ENCODE measurements at regions not wholly inside any gene's neighbourhood (a gene's known extent, or its start where the extent isn't known, plus 50 kb on each side); places are given as distances from the start of the nearest gene placed in this dataset.

- no peak for DNase-seq (ENCODE audit: low read depth in 2 of 2, low spot score in 1 of 2)
These were observed 91.4 kb upstream of the LRIG1 start for GRCh38 chr3:66592016-66592761.

GRCh38 chr3:66592927-66593625 is 92.3 kb upstream of the LRIG1 start:
- DNase-seq (ENCODE audit: low read depth in 2 of 2, low spot score in 1 of 2) = no peak

DNA sequence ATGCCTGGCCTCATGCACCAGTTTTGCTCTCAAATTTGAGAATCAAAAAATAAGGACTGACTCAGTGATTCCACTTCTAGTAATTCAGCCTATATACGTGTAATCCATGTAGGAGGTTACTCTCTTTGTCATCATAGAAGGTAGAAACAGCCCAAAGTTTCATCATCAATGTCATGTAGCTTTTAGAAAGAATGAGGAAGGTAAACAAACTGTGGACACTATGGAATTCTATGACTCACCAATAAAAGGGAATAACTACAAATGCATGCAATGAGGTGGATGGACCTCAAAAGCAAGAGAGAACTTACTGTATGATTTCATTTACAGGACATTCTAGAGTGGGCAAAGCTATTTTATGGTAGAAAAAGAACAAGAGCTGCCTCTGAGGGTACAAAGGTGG is 93.2 kb upstream of the LRIG1 start:
- no peak for DNase-seq (ENCODE audit: low read depth in 2 of 2, low spot score in 1 of 2)

- DNase-seq (ENCODE audit: low read depth in 2 of 2, low spot score in 1 of 2) = no peak
These were observed 96.6 kb upstream of the LRIG1 start for GRCh38 chr3:66597308-66597863.

GRCh38 chr3:66598168-66598567 is 97.3 kb upstream of the LRIG1 start:
- no peak for DNase-seq (ENCODE audit: low read depth in 2 of 2, low spot score in 1 of 2)

- no peak for DNase-seq (ENCODE audit: low read depth in 2 of 2, low spot score in 1 of 2)
These were observed 101.4 kb upstream of the LRIG1 start for GRCh38 chr3:66602237-66602636.

GRCh38 chr3:66602691-66603090 is 101.9 kb upstream of the LRIG1 start:
- DNase-seq (ENCODE audit: low read depth in 2 of 2, low spot score in 1 of 2) = no peak

DNA sequence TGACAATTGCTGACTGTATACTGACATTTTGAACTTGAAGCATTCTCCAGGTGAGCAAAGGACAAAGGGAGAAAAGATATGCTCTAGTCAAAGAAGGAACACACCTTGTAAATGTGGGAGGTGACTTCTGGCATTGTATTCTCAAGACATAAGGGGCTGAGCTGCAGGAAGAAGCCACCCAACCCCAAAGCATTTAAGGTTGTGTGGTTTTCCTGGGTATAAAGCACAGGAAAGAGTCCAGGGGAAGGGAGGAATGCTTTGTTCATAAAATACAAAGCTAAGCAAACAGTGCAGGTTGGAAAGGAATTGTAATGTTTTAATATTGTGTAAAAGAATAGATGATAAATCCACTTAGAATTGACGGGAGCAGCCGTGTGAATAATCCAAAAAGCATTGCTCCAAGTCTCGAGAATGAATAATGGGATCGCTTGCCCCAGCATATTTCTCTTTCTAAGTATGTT is 102.4 kb upstream of the LRIG1 start:
- DNase-seq (ENCODE audit: low read depth in 2 of 2, low spot score in 1 of 2) = no peak

DNA sequence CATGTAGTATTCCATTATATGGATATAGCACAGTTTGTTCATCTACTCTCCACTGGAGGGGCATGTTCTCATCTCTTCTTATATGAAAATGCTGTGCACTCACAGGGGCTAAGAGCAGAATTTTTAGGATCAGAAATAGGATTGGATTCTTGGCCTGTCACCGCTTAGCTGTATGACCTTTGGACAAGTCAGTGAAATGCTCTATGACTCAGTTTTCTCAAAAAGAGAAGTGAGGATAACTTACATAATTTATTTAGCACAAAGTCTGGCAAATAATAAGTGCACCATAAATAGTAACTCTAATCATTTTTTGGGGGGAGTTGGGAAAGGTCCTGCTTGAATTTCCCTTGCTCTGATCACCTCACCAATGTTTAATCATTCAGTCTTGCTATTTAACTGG is 103.7 kb upstream of the LRIG1 start:
- no peak for DNase-seq (ENCODE audit: low read depth in 2 of 2, low spot score in 1 of 2)

DNA sequence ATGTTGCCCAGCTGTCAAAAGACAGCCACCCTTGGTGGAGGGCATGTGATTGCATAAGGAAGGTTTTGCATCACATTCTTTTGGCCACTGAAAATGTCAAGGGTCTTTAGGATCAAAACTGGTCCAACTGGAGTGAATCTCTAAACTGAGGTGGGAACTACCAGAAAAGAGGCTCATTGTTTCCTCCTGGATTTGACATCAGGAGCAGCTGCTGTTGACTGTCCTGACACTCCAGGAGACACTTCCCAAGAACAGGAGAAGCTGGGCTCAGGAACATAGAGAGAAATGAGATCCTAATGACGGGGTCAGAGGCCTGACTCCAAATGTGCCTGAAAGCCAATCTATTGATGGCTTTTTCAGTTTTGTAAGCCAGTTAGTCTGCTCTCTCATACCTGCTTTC is 105.3 kb upstream of the LRIG1 start:
- DNase-seq (ENCODE audit: low read depth in 2 of 2, low spot score in 1 of 2) = no peak

DNA sequence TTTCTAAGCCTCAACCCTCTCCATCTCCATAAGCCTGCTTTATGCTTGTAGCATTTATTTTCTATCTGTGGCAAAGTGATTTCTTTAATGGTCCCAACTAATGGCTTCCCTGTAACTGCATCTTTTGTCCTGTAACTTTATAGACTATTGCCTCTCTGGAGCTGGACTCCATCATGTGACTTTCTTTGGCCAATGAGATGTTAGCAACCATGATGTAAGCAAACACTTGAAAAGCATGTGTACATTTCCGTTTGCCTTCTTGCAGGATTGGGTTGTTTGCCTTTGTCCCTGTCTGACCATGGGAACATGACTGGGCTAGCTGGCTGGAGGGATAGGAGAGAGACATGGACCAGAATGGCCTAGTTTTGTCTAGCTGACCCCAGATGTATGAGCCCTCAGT is 106.0 kb upstream of the LRIG1 start:
- no peak for DNase-seq (ENCODE audit: low read depth in 2 of 2, low spot score in 1 of 2)

GRCh38 chr3:66609660-66610561 is 109.1 kb upstream of the LRIG1 start:
- DNase-seq (ENCODE audit: low read depth in 2 of 2, low spot score in 1 of 2) = no peak

GRCh38 chr3:66610562-66610909 is 109.7 kb upstream of the LRIG1 start:
- DNase-seq (ENCODE audit: low read depth in 2 of 2, low spot score in 1 of 2) = no peak

DNA sequence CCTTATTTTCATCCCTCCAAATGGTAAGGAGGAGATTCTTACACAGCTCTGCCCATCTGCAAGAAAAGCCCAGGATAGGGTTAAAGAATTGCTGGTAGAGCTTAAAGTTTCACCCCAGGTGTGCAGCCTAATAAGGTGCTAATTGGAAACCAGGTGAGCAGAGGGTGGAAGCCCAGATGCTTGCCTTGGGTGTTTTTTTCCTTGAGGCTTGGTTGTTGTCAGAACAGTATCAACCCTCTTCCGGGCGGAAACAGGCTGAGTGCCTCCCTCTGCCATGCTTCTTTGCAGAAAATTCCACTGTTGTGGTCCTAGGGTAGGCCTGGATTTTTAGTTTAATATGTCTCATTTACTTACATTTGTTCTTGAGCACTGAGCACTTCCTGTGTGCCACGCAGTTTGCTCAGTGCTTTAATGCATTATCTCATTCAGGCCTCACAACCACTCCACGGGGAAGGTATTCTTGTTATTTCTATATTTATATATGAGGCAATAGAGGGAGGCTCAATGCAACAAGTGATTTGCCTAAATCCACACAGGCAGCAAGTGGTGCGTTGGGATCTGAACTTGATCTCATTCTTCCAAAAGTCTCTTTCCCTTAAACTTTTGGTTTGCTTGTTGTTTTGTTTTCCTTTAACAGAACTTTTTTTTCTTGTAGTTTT is 115.0 kb upstream of the LRIG1 start:
- DNase-seq (ENCODE audit: low read depth in 2 of 2, low spot score in 1 of 2) = no peak

GRCh38 chr3:66617351-66617750 is 116.5 kb upstream of the LRIG1 start:
- DNase-seq (ENCODE audit: low read depth in 2 of 2, low spot score in 1 of 2) = no peak

DNA sequence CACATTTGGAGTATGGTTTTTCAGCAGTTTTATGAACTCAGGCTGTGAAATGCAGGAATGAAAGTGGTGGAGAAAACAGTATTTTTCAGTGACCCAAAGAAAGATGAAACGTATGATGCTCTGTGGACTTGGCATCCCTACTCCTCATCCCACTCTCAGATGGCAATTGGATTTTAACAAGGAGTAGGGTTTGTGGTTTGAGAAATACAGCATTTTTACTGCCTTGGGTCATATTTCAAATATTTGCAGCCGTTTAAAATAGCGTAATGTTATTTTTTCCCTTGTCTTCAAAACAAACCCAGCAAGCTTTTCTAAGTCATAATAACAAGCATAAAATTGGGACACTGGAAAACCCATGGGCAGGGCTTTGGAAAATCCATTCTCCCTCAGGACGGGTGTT is 117.2 kb upstream of the LRIG1 start:
- DNase-seq (ENCODE audit: low read depth in 2 of 2, low spot score in 1 of 2) = no peak

- DNase-seq (ENCODE audit: low read depth in 2 of 2, low spot score in 1 of 2) = no peak
These were observed 119.5 kb upstream of the LRIG1 start for GRCh38 chr3:66620296-66620695.

GRCh38 chr3:66622756-66623457 is 122.1 kb upstream of the LRIG1 start:
- DNase-seq (ENCODE audit: low read depth in 2 of 2, low spot score in 1 of 2) = no peak

- no peak for DNase-seq (ENCODE audit: low read depth in 2 of 2, low spot score in 1 of 2)
These were observed 124.8 kb upstream of the LRIG1 start for GRCh38 chr3:66625505-66626216.
